ENCODE measurements at regions not wholly inside any gene's neighbourhood (a gene's known extent, or its start where the extent isn't known, plus 50 kb on each side); places are given as distances from the start of the nearest gene placed in this dataset.

DNA sequence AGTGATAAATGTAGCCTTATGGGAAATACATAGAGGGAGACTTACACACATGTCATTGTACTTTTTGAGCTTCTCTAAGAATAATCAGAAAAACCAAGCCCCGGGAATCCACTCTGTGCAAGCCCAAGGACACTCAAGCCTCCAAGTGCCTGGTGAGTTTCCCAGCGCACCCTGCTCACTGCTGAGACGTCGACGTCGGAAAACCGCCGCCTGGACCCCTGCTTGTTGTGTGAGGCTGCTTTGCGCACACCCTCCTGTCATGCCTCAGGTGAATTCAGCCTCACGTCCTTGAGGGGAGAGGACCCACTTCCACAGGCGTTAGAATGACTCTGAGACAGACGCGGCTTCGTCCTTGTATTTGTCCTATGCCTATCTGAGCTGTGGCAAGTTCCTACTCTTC lies 368.4 kb upstream of the AKR1E2 start:
- no peak for TF ChIP-seq POLR2AphosphoS5 (IDR thresholded peaks at IDR 0.05)
- TF ChIP-seq CTCF (IDR thresholded peaks at IDR 0.05), result no peak
- TF ChIP-seq POLR2A (IDR thresholded peaks at IDR 0.05), result no peak
- TF ChIP-seq EP300 (IDR thresholded peaks at IDR 0.05), result no peak

Data from sigmoid colon (tissue), 4 donors.